GM23338 (cell line): ENCODE measurements at regions not wholly inside any gene's neighbourhood (a gene's known extent, or its start where the extent isn't known, plus 50 kb on each side); places are given as distances from the start of the nearest gene placed in this dataset.

Experiments used
- ATAC-seq: fragments of 200-7000 bp; cut with Tn5 transposase; 3 replicates; pipeline ENCODE4 v1.9.1; 2020
- DNase-seq: peaks from one replicate; pipeline ENCODE4 v3.0.0-alpha.2; 2015; ENCODE audit warnings: low spot score
- H2AFZ ChIP-seq: fragments of 200-600 bp; sonication (generic); 2 replicates; pipeline ENCODE4 v1.8.0; 2016; ENCODE audit warnings: antibody characterized with exemption, mild to moderate bottlenecking, moderate library complexity
- H3F3A ChIP-seq: fragments of 200-600 bp; sonication (generic); replicated peaks from 2 replicates; pipeline ENCODE4 v1.8.0; 2017; ENCODE audit warnings: antibody characterized with exemption, mixed run types, low read depth
- H3K27ac ChIP-seq: fragments of 200-600 bp; sonication (generic); 2 replicates; pipeline ENCODE4 v1.6.1; 2016; ENCODE audit warnings: low read depth
- H3K27me3 ChIP-seq: fragments of 200-600 bp; sonication (generic); 2 replicates; pipeline ENCODE4 v1.8.0; 2016; ENCODE audit warnings: mild to moderate bottlenecking, mixed run types, moderate library complexity; ENCODE audit not compliant: insufficient read depth
- H3K36me3 ChIP-seq: fragments of 200-600 bp; sonication (generic); 2 replicates; pipeline ENCODE4 v1.8.0; 2016; ENCODE audit warnings: mild to moderate bottlenecking; ENCODE audit not compliant: insufficient read depth
- H3K4me1 ChIP-seq: fragments of 200-600 bp; sonication (generic); 2 replicates; pipeline ENCODE4 v1.8.0; 2016; ENCODE audit warnings: mild to moderate bottlenecking, moderate library complexity; ENCODE audit not compliant: insufficient read depth
- H3K4me2 ChIP-seq: fragments of 200-600 bp; sonication (generic); 2 replicates; pipeline ENCODE4 v1.7.1; 2017; ENCODE audit warnings: mixed run types
- H3K4me3 ChIP-seq: fragments of 200-600 bp; sonication (generic); 2 replicates; pipeline ENCODE4 v1.6.1; 2016; ENCODE audit warnings: mixed run types
- H3K79me2 ChIP-seq: fragments of 200-600 bp; sonication (generic); replicated peaks from 2 replicates; pipeline ENCODE4 v1.8.0; 2017; ENCODE audit warnings: mild to moderate bottlenecking; ENCODE audit not compliant: insufficient read depth
- H3K9me2 ChIP-seq: fragments of 200-600 bp; sonication (generic); 2 replicates; pipeline ENCODE4 v1.8.0; 2017; ENCODE audit not compliant: insufficient read depth
- H4K20me1 ChIP-seq: fragments of 200-600 bp; sonication (generic); replicated peaks from 2 replicates; pipeline ENCODE4 v1.8.0; 2017; ENCODE audit warnings: mild to moderate bottlenecking; ENCODE audit not compliant: insufficient read depth
- H3K27ac Mint-ChIP-seq: 2 replicates; pipeline ENCODE4 v1.8.0; 2020; ENCODE audit warnings: inconsistent platforms, mild to moderate bottlenecking, moderate library complexity, mixed read lengths
- H3K27me3 Mint-ChIP-seq: 3 replicates; pipeline ENCODE4 v1.8.0; 2022; ENCODE audit warnings: low read depth, mild to moderate bottlenecking, moderate library complexity, mixed read lengths, inconsistent platforms; ENCODE audit not compliant: insufficient read depth, poor library complexity
- H3K36me3 Mint-ChIP-seq: 3 replicates; pipeline ENCODE4 v1.8.0; 2021; ENCODE audit warnings: low read depth, mild to moderate bottlenecking, inconsistent platforms, moderate library complexity, mixed read lengths
- H3K4me1 Mint-ChIP-seq: 3 replicates; pipeline ENCODE4 v1.8.0; 2020; ENCODE audit warnings: mild to moderate bottlenecking, inconsistent platforms, mixed read lengths
- H3K4me3 Mint-ChIP-seq: 3 replicates; pipeline ENCODE4 v1.8.0; 2021; ENCODE audit warnings: moderate library complexity, mild to moderate bottlenecking, inconsistent platforms, mixed read lengths
- H3K9me3 Mint-ChIP-seq: 3 replicates; pipeline ENCODE4 v1.8.0; 2020; ENCODE audit warnings: moderate library complexity, mild to moderate bottlenecking, inconsistent platforms, mixed read lengths
- CTCF ChIP-seq, 2 experiments: fragments of 200-600 bp in 1 of 2; sonication (generic) in 1 of 2; conservative IDR thresholded peaks; 2 replicates each; pipeline versions ENCODE4 v1.5.1 to v1.6.1; 2016 to 2017; ENCODE audit warnings: antibody characterized with exemption in 2 of 2, low read depth in 2 of 2, mild to moderate bottlenecking in 2 of 2, moderate library complexity in 1 of 2
- EZH2phosphoT487 ChIP-seq: fragments of 200-600 bp; sonication (generic); IDR thresholded peaks from one replicate; pipeline ENCODE4 v1.8.1; 2018; ENCODE audit warnings: antibody characterized with exemption; ENCODE audit not compliant: unreplicated experiment
- ZNF331 ChIP-seq: fragments of 250-450 bp; sonication (Bioruptor Pico); IDR thresholded peaks from 2 replicates; pipeline ENCODE4 v1.5.0; 2020; ENCODE audit warnings: low read depth, mild to moderate bottlenecking, moderate library complexity
- ZNF462 ChIP-seq: fragments of 250-450 bp; sonication (Bioruptor Pico); IDR thresholded peaks from 2 replicates; pipeline ENCODE4 v1.5.0; 2020; ENCODE audit warnings: mild to moderate bottlenecking, moderate library complexity

- TF ChIP-seq ZNF462 (CRISPR knock-in tag) = no peak
- no peak for TF ChIP-seq ZNF331
Observed at GRCh38 chr21:18521204-18521603, 117.6 kb upstream of the TMPRSS15 start (continued).

- Histone ChIP-seq H3K4me1 (no peaks in the 10 kb centered on the region), H3K9me2 (no peaks in the 10 kb centered on the region), H4K20me1 (no peaks in the 10 kb centered on the region), H3K36me3 (no peaks in the 10 kb centered on the region), H3K27me3 (no peaks in the 10 kb centered on the region), H3F3A (no peaks in the 10 kb centered on the region), H3K4me2 (no peak overlapping the region), H3K4me3 (no peak overlapping the region), H3K79me2 (no peaks in the 10 kb centered on the region), H2AFZ (no peak overlapping the region), H3K27ac (no peak overlapping the region)
- Mint-ChIP-seq H3K4me3 (no peak overlapping the region), H3K9me3 (no peaks in the 10 kb centered on the region), H3K27ac (no peak overlapping the region), H3K36me3 (no peaks in the 10 kb centered on the region), H3K4me1 (no peaks in the 10 kb centered on the region), H3K27me3 (no peaks in the 10 kb centered on the region)
- DNase-seq (peak; percentile 19), ATAC-seq (no peak)
- peak; percentile 38 to 51; a peak in 3 of 4 replicates for TF ChIP-seq CTCF (conservative IDR thresholded peaks at IDR 0.05; ENCODE audit: low read depth in 2 of 2)
- TF ChIP-seq ZNF462 (CRISPR knock-in tag) = no peak
- TF ChIP-seq EZH2phosphoT487 = no peak
Observed at GRCh38 chr21:18522181-18522972, 118.8 kb upstream of the TMPRSS15 start.
